ENCODE measurements at regions not wholly inside any gene's neighbourhood (a gene's known extent, or its start where the extent isn't known, plus 50 kb on each side); places are given as distances from the start of the nearest gene placed in this dataset.

DNA sequence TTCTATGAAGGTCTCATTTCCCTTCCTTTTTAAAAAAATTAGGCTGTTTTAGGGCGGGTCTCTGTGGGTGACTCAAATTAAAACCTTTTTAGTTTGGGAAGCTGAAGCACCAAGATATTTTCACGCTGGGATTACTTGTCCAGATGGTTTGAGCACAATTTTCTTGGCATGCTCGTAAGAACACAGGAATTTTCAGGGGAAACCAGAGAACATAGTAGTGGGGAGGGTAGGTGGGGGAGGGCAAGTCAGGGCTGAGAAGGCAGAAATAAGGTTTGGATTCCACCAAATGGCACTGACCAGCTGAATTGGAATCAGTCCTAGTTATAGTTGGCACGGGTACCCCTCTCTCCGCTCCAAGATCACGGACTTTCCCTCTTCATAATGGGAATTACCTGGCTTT, 97.3 kb upstream of the LRIG1 start:
- Histone ChIP-seq H4K20me1 (replicated peaks; ENCODE audit: control insufficient read depth, extremely low read depth, insufficient read depth, low read length) (no peaks in the 10 kb centered on the region), H3K27ac (ENCODE audit: insufficient read depth, low read depth, low read length) (no peak overlapping the region), H2AFZ (ENCODE audit: low read depth, low read length) (no peak overlapping the region), H3K9me3 (replicated peaks; ENCODE audit: control insufficient read depth, insufficient read depth, low read length) (no peaks in the 10 kb centered on the region), H3K79me2 (ENCODE audit: control insufficient read depth, insufficient read depth, low read length) (no peaks in the 10 kb centered on the region), H3K4me1 (ENCODE audit: control insufficient read depth, extremely low read depth, insufficient read depth, low read length) (no peaks in the 10 kb centered on the region), H3K9ac (replicated peaks; ENCODE audit: extremely low read depth, insufficient read depth, low read length) (no peak overlapping the region), H3K4me3 (replicated peaks in 1 of 3; ENCODE audit: insufficient read depth in 1 of 3, low read depth in 1 of 3, low read length in 3 of 3) (no peak overlapping the region), H3K9me1 (replicated peaks; ENCODE audit: control insufficient read depth, extremely low read depth, insufficient read depth, low read length) (no peaks in the 10 kb centered on the region), H3K4me2 (ENCODE audit: insufficient read depth, low read length) (no peak overlapping the region), H3K36me3 (ENCODE audit: control insufficient read depth in 2 of 2, extremely low read depth in 1 of 2, insufficient read depth in 2 of 2, low read length in 2 of 2) (no peaks in the 10 kb centered on the region), H3K27me3 (ENCODE audit: control insufficient read depth in 2 of 2, insufficient read depth in 2 of 2, low read length in 2 of 2) (peaks cover 4 to 10% of the 10 kb centered on the region in 2 experiments)
- DNase-seq (ENCODE audit: low read depth, low spot score) (no peak), FAIRE-seq (no peak)
- ChIA-PET CTCF (no interaction called here), POLR2A (no interaction called here)
- no TSS peak for BruUV-seq (replicated peaks)
- TF ChIP-seq, protein P1, sequence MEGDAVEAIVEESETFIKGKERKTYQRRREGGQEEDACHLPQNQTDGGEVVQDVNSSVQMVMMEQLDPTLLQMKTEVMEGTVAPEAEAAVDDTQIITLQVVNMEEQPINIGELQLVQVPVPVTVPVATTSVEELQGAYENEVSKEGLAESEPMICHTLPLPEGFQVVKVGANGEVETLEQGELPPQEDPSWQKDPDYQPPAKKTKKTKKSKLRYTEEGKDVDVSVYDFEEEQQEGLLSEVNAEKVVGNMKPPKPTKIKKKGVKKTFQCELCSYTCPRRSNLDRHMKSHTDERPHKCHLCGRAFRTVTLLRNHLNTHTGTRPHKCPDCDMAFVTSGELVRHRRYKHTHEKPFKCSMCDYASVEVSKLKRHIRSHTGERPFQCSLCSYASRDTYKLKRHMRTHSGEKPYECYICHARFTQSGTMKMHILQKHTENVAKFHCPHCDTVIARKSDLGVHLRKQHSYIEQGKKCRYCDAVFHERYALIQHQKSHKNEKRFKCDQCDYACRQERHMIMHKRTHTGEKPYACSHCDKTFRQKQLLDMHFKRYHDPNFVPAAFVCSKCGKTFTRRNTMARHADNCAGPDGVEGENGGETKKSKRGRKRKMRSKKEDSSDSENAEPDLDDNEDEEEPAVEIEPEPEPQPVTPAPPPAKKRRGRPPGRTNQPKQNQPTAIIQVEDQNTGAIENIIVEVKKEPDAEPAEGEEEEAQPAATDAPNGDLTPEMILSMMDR (IDR thresholded peaks at IDR 0.05; ENCODE audit: extremely low read depth in 1 of 2, insufficient read depth in 1 of 2, low read depth in 1 of 2, low read length in 2 of 2): no peak
- TF ChIP-seq, protein P2, sequence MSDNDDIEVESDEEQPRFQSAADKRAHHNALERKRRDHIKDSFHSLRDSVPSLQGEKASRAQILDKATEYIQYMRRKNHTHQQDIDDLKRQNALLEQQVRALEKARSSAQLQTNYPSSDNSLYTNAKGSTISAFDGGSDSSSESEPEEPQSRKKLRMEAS (IDR thresholded peaks at IDR 0.05; ENCODE audit: insufficient read depth, insufficient read length): no peak
- TF ChIP-seq FOS (IDR thresholded peaks at IDR 0.05; ENCODE audit: borderline replicate concordance, insufficient read depth, low read length) (no peak), POLR2AphosphoS5 (IDR thresholded peaks at IDR 0.05; ENCODE audit: insufficient read depth, low read depth, low read length) (no peak), JUN (IDR thresholded peaks at IDR 0.05; ENCODE audit: borderline replicate concordance, insufficient read depth, insufficient read length, low read depth) (no peak), EZH2 (IDR thresholded peaks at IDR 0.05; ENCODE audit: borderline replicate concordance, low read depth, low read length, severe bottlenecking) (no peak), POLR2A (IDR thresholded peaks at IDR 0.05; ENCODE audit: low read depth, low read length) (no peak), MYC (IDR thresholded peaks at IDR 0.05; ENCODE audit: low read depth, low read length) (no peak), GATA2 (IDR thresholded peaks at IDR 0.05; ENCODE audit: insufficient read depth, insufficient read length, low read depth, low read length) (no peak)
- intact Hi-C loops (cut with micrococcal nuclease): no loop called here
- dilution Hi-C loops (cut with MboI; ENCODE audit: extremely low pct_ligation_motif_present, low sequenced_read_pairs): no loop called here

All from endothelial cell of umbilical vein (primary cell).